Thyroid gland (tissue), 4 donors: ENCODE measurements at regions not wholly inside any gene's neighbourhood (a gene's known extent, or its start where the extent isn't known, plus 50 kb on each side); places are given as distances from the start of the nearest gene placed in this dataset.

ENCODE experiments used
- DNase-seq, 2 donors: peaks; one replicate each; pipeline ENCODE4 v3.0.0-alpha.2; 2019
- H3K27ac ChIP-seq, 3 donors: fragments of 200-600 bp; sonication (generic); 1 replicate in 2 of 3; 2 replicates in 1 of 3; pipeline ENCODE4 v1.5.1; 2016 to 2019; ENCODE audit warnings: mild to moderate bottlenecking in 1 of 3, moderate library complexity in 1 of 3
- H3K27me3 ChIP-seq: fragments of 200-600 bp; sonication (generic); one replicate; pipeline ENCODE4 v1.5.1; 2019
- H3K36me3 ChIP-seq, 2 donors: fragments of 200-600 bp; sonication (generic); one replicate each; pipeline ENCODE4 v1.5.1; 2016 to 2019
- H3K4me1 ChIP-seq, 2 donors: fragments of 200-600 bp; sonication (generic); one replicate each; pipeline ENCODE4 v1.5.1; 2017 to 2019
- H3K4me3 ChIP-seq, 3 donors: fragments of 200-600 bp; sonication (generic); replicated peaks in 1 of 3; 1 replicate in 2 of 3; 2 replicates in 1 of 3; pipeline ENCODE4 v1.5.1; 2016; ENCODE audit warnings: mild to moderate bottlenecking in 1 of 3
- H3K9me3 ChIP-seq: fragments of 200-600 bp; sonication (generic); one replicate; pipeline ENCODE4 v1.5.1; 2017
- CTCF ChIP-seq, 6 experiments: fragments of 200-600 bp in 3 of 6; fragments of 450-650 bp in 3 of 6; sonication (generic) in 3 of 6; IDR thresholded peaks; one replicate each; pipeline ENCODE4 v1.5.1; 2016 to 2019; ENCODE audit warnings: antibody characterized with exemption in 6 of 6, mild to moderate bottlenecking in 2 of 6, inconsistent platforms in 1 of 6, moderate library complexity in 1 of 6
- POLR2A ChIP-seq, 2 donors: fragments of 450-650 bp; IDR thresholded peaks; one replicate each; pipeline ENCODE4 v1.6.1; 2017; ENCODE audit warnings: antibody characterized with exemption in 2 of 2, mild to moderate bottlenecking in 2 of 2, moderate library complexity in 1 of 2
- WGBS, 2 donors: methylation state at CpG; one replicate each; pipeline ENCODE4 v1.1.5; 2017; 5-methylcytosine and 5-hydroxymethylcytosine counted together
- intact Hi-C: fragments of 100-400 bp; cut with DNase I; formaldehyde crosslinking; loops from one replicate; pipeline ENCODE4 v1.15.1; 2023

- WGBS, 2 donors: 36 to 47% methylated on average over 7 of the region's 7 CpGs
- no peaks in the 10 kb centered on the region for H3K36me3 ChIP-seq
- H3K4me1 ChIP-seq: peaks cover 0 to 6% of the 10 kb centered on the region in 2 donors
- H3K4me3 ChIP-seq: no peak overlapping the region
- intact Hi-C loops: no loop called here
- H3K9me3 ChIP-seq: no peaks in the 10 kb centered on the region
- DNase-seq: peak; percentile 8 to 50
- TF ChIP-seq CTCF (IDR thresholded peaks at IDR 0.05) (no peak), POLR2A (IDR thresholded peaks at IDR 0.05) (no peak)
- no peak overlapping the region for H3K27ac ChIP-seq
- H3K27me3 ChIP-seq: no peaks in the 10 kb centered on the region
Measured at GRCh38 chr12:30357766-30358490, 337.7 kb downstream of the IPO8 start.

- no peaks in the 10 kb centered on the region for H3K9me3 ChIP-seq
- H3K27ac ChIP-seq: no peak overlapping the region
- H3K27me3 ChIP-seq: no peaks in the 10 kb centered on the region
- H3K4me3 ChIP-seq: no peak overlapping the region
- H3K36me3 ChIP-seq: no peaks in the 10 kb centered on the region
- intact Hi-C loops: no loop called here
- no peaks in the 10 kb centered on the region for H3K4me1 ChIP-seq
- 74% methylated on average over 4 of the region's 4 CpGs for WGBS, 2 donors
- no peak for DNase-seq
- TF ChIP-seq POLR2A (IDR thresholded peaks at IDR 0.05) (no peak), CTCF (IDR thresholded peaks at IDR 0.05) (no peak)
Measured at GRCh38 chr12:30345744-30346471, 349.8 kb downstream of the IPO8 start.

GRCh38 chr12:30330565-30330964 is 365.1 kb downstream of the IPO8 start:
- no peaks in the 10 kb centered on the region for H3K36me3 ChIP-seq
- no peak overlapping the region for H3K4me3 ChIP-seq
- H3K27ac ChIP-seq: no peak overlapping the region
- H3K4me1 ChIP-seq: no peaks in the 10 kb centered on the region
- DNase-seq: no peak
- no peaks in the 10 kb centered on the region for H3K27me3 ChIP-seq
- no peak for TF ChIP-seq CTCF (IDR thresholded peaks at IDR 0.05)
- no peak for TF ChIP-seq POLR2A (IDR thresholded peaks at IDR 0.05)
- intact Hi-C loops: no loop called here
- H3K9me3 ChIP-seq: no peaks in the 10 kb centered on the region

GRCh38 chr12:30329281-30329680 is 366.4 kb downstream of the IPO8 start:
- no peaks in the 10 kb centered on the region for H3K36me3 ChIP-seq
- no peaks in the 10 kb centered on the region for H3K27me3 ChIP-seq
- no peak overlapping the region for H3K4me3 ChIP-seq
- intact Hi-C loops: no loop called here
- H3K27ac ChIP-seq: no peak overlapping the region
- no peaks in the 10 kb centered on the region for H3K9me3 ChIP-seq
- H3K4me1 ChIP-seq: no peaks in the 10 kb centered on the region
- WGBS, 2 donors: 86 to 88% methylated on average over 2 of the region's 2 CpGs
- no peak for DNase-seq
- TF ChIP-seq POLR2A (IDR thresholded peaks at IDR 0.05) (no peak), CTCF (IDR thresholded peaks at IDR 0.05) (no peak)

GRCh38 chr12:30323008-30323407 is 372.7 kb downstream of the IPO8 start:
- TF ChIP-seq POLR2A (IDR thresholded peaks at IDR 0.05): no peak
- TF ChIP-seq CTCF (IDR thresholded peaks at IDR 0.05): no peak
- no peak for DNase-seq
- no peak overlapping the region for H3K27ac ChIP-seq
- H3K9me3 ChIP-seq: no peaks in the 10 kb centered on the region
- H3K36me3 ChIP-seq: no peaks in the 10 kb centered on the region
- no peak overlapping the region for H3K4me3 ChIP-seq
- intact Hi-C loops: no loop called here
- no peaks in the 10 kb centered on the region for H3K27me3 ChIP-seq
- H3K4me1 ChIP-seq: no peaks in the 10 kb centered on the region
- 69 to 74% methylated on average over 4 of the region's 4 CpGs for WGBS, 2 donors
